HEK293T (cell line): ENCODE measurements at regions not wholly inside any gene's neighbourhood (a gene's known extent, or its start where the extent isn't known, plus 50 kb on each side); places are given as distances from the start of the nearest gene placed in this dataset.

ENCODE experiments used
- CTCF ChIA-PET: fragments of 350-600 bp; formaldehyde crosslinking; extraction: SDS; loops from one replicate; lab custom pipeline; 2021; ENCODE audit warnings: antibody characterized with exemption, inconsistent platforms; lab: Yijun Ruan, JAX
- POLR2A ChIA-PET: fragments of 350-600 bp; formaldehyde crosslinking; extraction: SDS; loops from one replicate; lab custom pipeline; 2020; ENCODE audit warnings: antibody characterized with exemption, inconsistent platforms; lab: Yijun Ruan, JAX
- DNase-seq: peaks from one replicate; pipeline ENCODE4 v3.0.0; 2012; ENCODE audit warnings: mixed read lengths; ENCODE audit errors: extremely low spot score
- ARNT ChIP-seq: fragments of 450-650 bp; IDR thresholded peaks from 2 replicates; pipeline ENCODE4 v1.6.1; 2017; ENCODE audit warnings: mild to moderate bottlenecking
- BHLHE40 ChIP-seq: fragments of 450-650 bp; IDR thresholded peaks from 2 replicates; pipeline ENCODE4 v1.6.1; 2016; ENCODE audit warnings: mild to moderate bottlenecking, moderate library complexity, borderline replicate concordance
- CTBP1 ChIP-seq: fragments of 450-650 bp; IDR thresholded peaks from 2 replicates; pipeline ENCODE4 v1.6.1; 2016; ENCODE audit warnings: borderline replicate concordance
- ELF4 ChIP-seq: fragments of 450-650 bp; IDR thresholded peaks from 2 replicates; pipeline ENCODE4 v1.6.1; 2017; ENCODE audit warnings: antibody characterized with exemption
- FOXA1 ChIP-seq: fragments of 450-650 bp; IDR thresholded peaks from 2 replicates; pipeline ENCODE4 v1.6.1; 2016; ENCODE audit warnings: mild to moderate bottlenecking
- FOXK2 ChIP-seq: fragments of 450-650 bp; IDR thresholded peaks from 2 replicates; pipeline ENCODE4 v1.6.1; 2016; ENCODE audit warnings: mild to moderate bottlenecking
- FOXM1 ChIP-seq: fragments of 450-650 bp; IDR thresholded peaks from 2 replicates; pipeline ENCODE4 v1.6.1; 2017; ENCODE audit warnings: mild to moderate bottlenecking, borderline replicate concordance
- HDGF ChIP-seq: fragments of 450-650 bp; IDR thresholded peaks from 2 replicates; pipeline ENCODE4 v1.6.1; 2017; ENCODE audit warnings: antibody characterized with exemption, borderline replicate concordance
- L3MBTL2 ChIP-seq: fragments of 450-650 bp; conservative IDR thresholded peaks from 2 replicates; pipeline ENCODE4 v1.6.1; 2016; ENCODE audit warnings: mild to moderate bottlenecking
- LEF1 ChIP-seq: fragments of 450-650 bp; IDR thresholded peaks from 2 replicates; pipeline ENCODE4 v1.6.1; 2017; ENCODE audit warnings: mild to moderate bottlenecking, borderline replicate concordance
- NFRKB ChIP-seq: fragments of 450-650 bp; IDR thresholded peaks from 2 replicates; pipeline ENCODE4 v1.6.1; 2016; ENCODE audit warnings: mild to moderate bottlenecking, moderate library complexity
- PKNOX1 ChIP-seq: fragments of 450-650 bp; IDR thresholded peaks from 2 replicates; pipeline ENCODE4 v1.6.1; 2016
- SP1 ChIP-seq: fragments of 450-650 bp; IDR thresholded peaks from 2 replicates; pipeline ENCODE4 v1.6.1; 2017
- SUZ12 ChIP-seq: fragments of 450-650 bp; IDR thresholded peaks from 2 replicates; pipeline ENCODE4 v1.6.1; 2016; ENCODE audit warnings: mild to moderate bottlenecking
- TARDBP ChIP-seq: fragments of 450-650 bp; IDR thresholded peaks from 2 replicates; pipeline ENCODE4 v1.6.1; 2016
- ZNF384 ChIP-seq: fragments of 450-650 bp; IDR thresholded peaks from 2 replicates; pipeline ENCODE4 v1.6.1; 2016

- TF ChIP-seq ARNT (no peak), PKNOX1 (no peak), NFRKB (no peak), SP1 (no peak), FOXM1 (no peak), ZNF384 (no peak), L3MBTL2 (no peak), CTBP1 (no peak), BHLHE40 (no peak), FOXK2 (no peak), SUZ12 (no peak)
- DNase-seq: no peak
- POLR2A ChIA-PET: no interaction called here
- CTCF ChIA-PET: no interaction called here
Measured at GRCh38 chr7:127512663-127513062, 72.7 kb downstream of the GCC1 start.

DNA sequence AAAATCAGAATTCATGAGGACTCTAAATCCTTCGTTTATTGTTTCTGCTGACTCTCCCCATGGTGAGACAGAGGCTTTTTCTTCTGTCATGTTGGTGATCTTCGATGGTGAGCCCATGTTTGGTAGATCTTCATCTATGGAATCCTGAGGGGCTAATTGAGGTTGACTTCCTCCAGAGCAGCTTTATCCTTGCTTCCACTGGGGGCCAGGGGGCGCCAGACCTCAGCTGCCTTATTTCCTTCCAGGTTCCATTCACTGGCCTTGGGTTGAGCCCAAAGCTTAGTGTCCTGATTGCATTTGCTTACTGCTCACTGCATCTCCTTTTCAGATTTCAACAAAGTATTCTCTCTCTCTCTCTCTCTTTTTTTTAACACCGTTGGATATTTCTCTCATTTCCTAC is 80.7 kb downstream of the GCC1 start:
- TF ChIP-seq FOXA1: no peak
- TF ChIP-seq BHLHE40: no peak
- no peak for TF ChIP-seq PKNOX1
- no peak for TF ChIP-seq NFRKB
- no peak for TF ChIP-seq SP1
- TF ChIP-seq CTBP1: no peak
- no peak for TF ChIP-seq ARNT
- no peak for TF ChIP-seq SUZ12
- TF ChIP-seq LEF1: no peak
- no peak for TF ChIP-seq FOXM1
- no peak for TF ChIP-seq TARDBP
- TF ChIP-seq ZNF384: no peak
- no peak for TF ChIP-seq FOXK2
- DNase-seq: peak; percentile 35
- POLR2A ChIA-PET: no interaction called here
- CTCF ChIA-PET: interaction anchor here (0.8 to 1.3 kb wide), 2 partner anchors 704 to 705 kb away, joined by 3 read pairs; no protein-coding TSS in a partner anchor

DNA sequence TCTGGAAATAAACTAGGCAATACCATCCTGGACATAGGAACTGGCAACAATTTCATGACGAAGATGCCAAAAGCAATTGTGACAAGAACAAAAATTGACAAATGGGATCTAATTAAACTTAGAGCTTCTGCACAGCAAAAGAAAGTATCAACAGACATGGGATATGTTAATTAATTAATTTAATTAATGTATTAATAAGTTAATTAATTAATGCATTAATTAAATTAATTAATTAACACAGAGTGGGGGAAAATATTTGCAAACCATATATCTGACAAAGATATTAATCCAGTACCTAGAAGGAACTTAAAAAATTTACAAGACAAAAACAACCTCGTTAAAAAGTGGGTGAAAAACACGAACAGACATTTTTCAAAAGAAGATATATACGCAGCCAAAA is 83.6 kb downstream of the GCC1 start:
- no peak for TF ChIP-seq FOXA1
- ChIA-PET POLR2A (no interaction called here), CTCF (no interaction called here)
- DNase-seq: no peak

GRCh38 chr7:127487381-127487780 is 94.9 kb upstream of the ZNF800 start:
- TF ChIP-seq BHLHE40 (no peak), NFRKB (no peak), PKNOX1 (no peak), FOXK2 (no peak), ARNT (no peak), SP1 (no peak), HDGF (no peak), L3MBTL2 (no peak), CTBP1 (no peak), SUZ12 (no peak), FOXM1 (no peak), FOXA1 (no peak), ZNF384 (no peak), ELF4 (no peak)
- POLR2A ChIA-PET: no interaction called here
- no peak for DNase-seq
- CTCF ChIA-PET: no interaction called here

- no peak for DNase-seq
- TF ChIP-seq NFRKB (no peak), FOXA1 (no peak), BHLHE40 (no peak), TARDBP (no peak), CTBP1 (no peak), ELF4 (no peak), HDGF (no peak), L3MBTL2 (no peak), LEF1 (no peak), SP1 (no peak), ARNT (no peak), SUZ12 (no peak), FOXM1 (no peak), FOXK2 (no peak)
- ChIA-PET POLR2A (no interaction called here), CTCF (no interaction called here)
Measured at GRCh38 chr7:127486654-127487053, 94.1 kb upstream of the ZNF800 start.

- no peak for TF ChIP-seq HDGF
- no peak for TF ChIP-seq TARDBP
- TF ChIP-seq ZNF384: no peak
- TF ChIP-seq SP1: no peak
- TF ChIP-seq ARNT: no peak
- TF ChIP-seq FOXM1: no peak
- no peak for TF ChIP-seq ELF4
Measured at GRCh38 chr7:127485482-127485881, 93.0 kb upstream of the ZNF800 start.

DNA sequence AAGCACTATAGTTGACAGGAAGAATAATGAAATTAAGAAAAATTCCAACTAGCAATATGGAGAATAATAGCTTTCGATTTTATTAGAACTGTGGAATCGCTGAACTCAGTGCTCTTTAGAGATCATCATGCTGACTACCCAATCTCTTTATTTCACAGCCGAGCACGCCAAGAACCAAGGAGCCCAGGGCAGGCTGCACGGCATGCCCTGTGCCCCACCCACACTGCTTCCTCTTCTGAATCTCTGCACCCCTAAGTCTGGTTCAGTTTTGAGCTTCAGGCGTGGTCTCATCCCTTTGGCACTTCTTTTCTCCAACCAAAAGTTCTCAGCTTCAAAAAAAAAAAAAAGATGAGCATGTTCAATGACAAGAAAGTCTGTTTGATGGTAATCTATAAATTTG is 92.4 kb upstream of the ZNF800 start:
- TF ChIP-seq ELF4: no peak
- TF ChIP-seq CTBP1: no peak
- no peak for TF ChIP-seq L3MBTL2
- no peak for TF ChIP-seq PKNOX1
- no peak for TF ChIP-seq FOXM1
- TF ChIP-seq FOXA1: no peak
- no peak for TF ChIP-seq ZNF384
- TF ChIP-seq SUZ12: no peak
- ChIA-PET POLR2A (no interaction called here), CTCF (interaction anchor here (0.6 kb wide), 1 partner anchor 950 kb away, joined by 3 read pairs; no protein-coding TSS in a partner anchor)
- no peak for DNase-seq

More at GRCh38 chr7:127485482-127485881, 93.0 kb upstream of the ZNF800 start:
- ChIA-PET POLR2A (no interaction called here), CTCF (no interaction called here)
- no peak for DNase-seq
